ENCODE measurements at regions not wholly inside any gene's neighbourhood (a gene's known extent, or its start where the extent isn't known, plus 50 kb on each side); places are given as distances from the start of the nearest gene placed in this dataset.

DNA sequence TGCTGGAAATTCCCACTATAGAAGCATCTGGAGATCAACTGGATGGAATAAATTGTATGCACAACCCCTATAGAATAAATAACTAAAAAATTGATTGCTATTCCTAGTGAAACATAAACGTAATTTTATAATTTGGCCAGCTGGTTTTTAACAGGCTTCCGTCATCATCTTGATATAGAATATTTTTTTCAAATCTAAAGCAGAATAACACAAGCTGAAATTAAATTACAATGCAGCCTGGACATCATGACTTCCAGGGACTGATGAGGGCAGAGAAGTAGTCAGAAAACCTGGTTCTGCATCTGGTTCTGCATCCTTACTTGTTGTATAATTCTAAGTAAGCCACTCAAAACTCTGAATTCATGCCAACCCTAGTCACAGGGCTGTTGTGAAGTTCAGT lies 146.1 kb downstream of the MEX3B start:
- H3K79me2 ChIP-seq (ENCODE audit: control insufficient read depth, insufficient read depth, low read length): no peaks in the 10 kb centered on the region
- no TSS peak for BruUV-seq (replicated peaks)
- intact Hi-C loops (cut with micrococcal nuclease): no loop called here
- no peak overlapping the region for H3K27ac ChIP-seq (ENCODE audit: extremely low read depth, low read depth, low read length)
- no peaks in the 10 kb centered on the region for H3K9me1 ChIP-seq (ENCODE audit: control insufficient read depth, insufficient read depth, low read length)
- in situ Hi-C loops (cut with MboI): no loop called here
- no peaks in the 10 kb centered on the region for H4K20me1 ChIP-seq (replicated peaks; ENCODE audit: control insufficient read depth, insufficient read depth, low read length)
- ChIA-PET CTCF (ENCODE audit: low intra/inter-chr PET ratio) (no interaction called here), POLR2A (interaction anchor here (1.9 kb wide), 1 partner anchor 12 kb away, joined by 5 read pairs; no protein-coding TSS in a partner anchor)
- no peak overlapping the region for H3K4me2 ChIP-seq (ENCODE audit: insufficient read depth, low read length)
- WGBS (ENCODE audit: insufficient coverage, low coverage, missing lambda C conversion rate): 30% methylated on average over 2 of the region's 2 CpGs
- H3K9me3 ChIP-seq (replicated peaks; ENCODE audit: control insufficient read depth, insufficient read depth, low read depth, low read length): no peaks in the 10 kb centered on the region
- no peak overlapping the region for H3K9ac ChIP-seq (ENCODE audit: insufficient read depth in 1 of 2, low read depth in 2 of 2, low read length in 2 of 2)
- FAIRE-seq (no peak), ATAC-seq (no peak), DNase-seq (ENCODE audit: extremely low read depth in 1 of 4, low spot score in 3 of 4) (no peak)
- no peaks in the 10 kb centered on the region; a peak in 1 of 5 replicates for H3K4me1 ChIP-seq (replicated peaks in 1 of 2; ENCODE audit: control insufficient read depth in 2 of 2, insufficient read depth in 2 of 2, low read length in 2 of 2)
- H3K4me3 ChIP-seq: no peak overlapping the region
- H3K36me3 ChIP-seq (ENCODE audit: control insufficient read depth, insufficient read depth, low read length): no peaks in the 10 kb centered on the region
- no peak overlapping the region for H2AFZ ChIP-seq (ENCODE audit: low read depth, low read length)
- no peaks in the 10 kb centered on the region; a peak in 2 of 5 replicates for H3K27me3 ChIP-seq (ENCODE audit: control insufficient read depth in 2 of 2, insufficient read depth in 2 of 2, low read length in 2 of 2)
- TF ChIP-seq, protein P1, sequence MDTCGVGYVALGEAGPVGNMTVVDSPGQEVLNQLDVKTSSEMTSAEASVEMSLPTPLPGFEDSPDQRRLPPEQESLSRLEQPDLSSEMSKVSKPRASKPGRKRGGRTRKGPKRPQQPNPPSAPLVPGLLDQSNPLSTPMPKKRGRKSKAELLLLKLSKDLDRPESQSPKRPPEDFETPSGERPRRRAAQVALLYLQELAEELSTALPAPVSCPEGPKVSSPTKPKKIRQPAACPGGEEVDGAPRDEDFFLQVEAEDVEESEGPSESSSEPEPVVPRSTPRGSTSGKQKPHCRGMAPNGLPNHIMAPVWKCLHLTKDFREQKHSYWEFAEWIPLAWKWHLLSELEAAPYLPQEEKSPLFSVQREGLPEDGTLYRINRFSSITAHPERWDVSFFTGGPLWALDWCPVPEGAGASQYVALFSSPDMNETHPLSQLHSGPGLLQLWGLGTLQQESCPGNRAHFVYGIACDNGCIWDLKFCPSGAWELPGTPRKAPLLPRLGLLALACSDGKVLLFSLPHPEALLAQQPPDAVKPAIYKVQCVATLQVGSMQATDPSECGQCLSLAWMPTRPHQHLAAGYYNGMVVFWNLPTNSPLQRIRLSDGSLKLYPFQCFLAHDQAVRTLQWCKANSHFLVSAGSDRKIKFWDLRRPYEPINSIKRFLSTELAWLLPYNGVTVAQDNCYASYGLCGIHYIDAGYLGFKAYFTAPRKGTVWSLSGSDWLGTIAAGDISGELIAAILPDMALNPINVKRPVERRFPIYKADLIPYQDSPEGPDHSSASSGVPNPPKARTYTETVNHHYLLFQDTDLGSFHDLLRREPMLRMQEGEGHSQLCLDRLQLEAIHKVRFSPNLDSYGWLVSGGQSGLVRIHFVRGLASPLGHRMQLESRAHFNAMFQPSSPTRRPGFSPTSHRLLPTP (IDR thresholded peaks at IDR 0.05; ENCODE audit: borderline replicate concordance, extremely low read depth, insufficient read length): no peak
- TF ChIP-seq, protein P2, sequence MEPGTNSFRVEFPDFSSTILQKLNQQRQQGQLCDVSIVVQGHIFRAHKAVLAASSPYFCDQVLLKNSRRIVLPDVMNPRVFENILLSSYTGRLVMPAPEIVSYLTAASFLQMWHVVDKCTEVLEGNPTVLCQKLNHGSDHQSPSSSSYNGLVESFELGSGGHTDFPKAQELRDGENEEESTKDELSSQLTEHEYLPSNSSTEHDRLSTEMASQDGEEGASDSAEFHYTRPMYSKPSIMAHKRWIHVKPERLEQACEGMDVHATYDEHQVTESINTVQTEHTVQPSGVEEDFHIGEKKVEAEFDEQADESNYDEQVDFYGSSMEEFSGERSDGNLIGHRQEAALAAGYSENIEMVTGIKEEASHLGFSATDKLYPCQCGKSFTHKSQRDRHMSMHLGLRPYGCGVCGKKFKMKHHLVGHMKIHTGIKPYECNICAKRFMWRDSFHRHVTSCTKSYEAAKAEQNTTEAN (CRISPR knock-in tag; IDR thresholded peaks at IDR 0.05): no peak
- TF ChIP-seq, protein P3, sequence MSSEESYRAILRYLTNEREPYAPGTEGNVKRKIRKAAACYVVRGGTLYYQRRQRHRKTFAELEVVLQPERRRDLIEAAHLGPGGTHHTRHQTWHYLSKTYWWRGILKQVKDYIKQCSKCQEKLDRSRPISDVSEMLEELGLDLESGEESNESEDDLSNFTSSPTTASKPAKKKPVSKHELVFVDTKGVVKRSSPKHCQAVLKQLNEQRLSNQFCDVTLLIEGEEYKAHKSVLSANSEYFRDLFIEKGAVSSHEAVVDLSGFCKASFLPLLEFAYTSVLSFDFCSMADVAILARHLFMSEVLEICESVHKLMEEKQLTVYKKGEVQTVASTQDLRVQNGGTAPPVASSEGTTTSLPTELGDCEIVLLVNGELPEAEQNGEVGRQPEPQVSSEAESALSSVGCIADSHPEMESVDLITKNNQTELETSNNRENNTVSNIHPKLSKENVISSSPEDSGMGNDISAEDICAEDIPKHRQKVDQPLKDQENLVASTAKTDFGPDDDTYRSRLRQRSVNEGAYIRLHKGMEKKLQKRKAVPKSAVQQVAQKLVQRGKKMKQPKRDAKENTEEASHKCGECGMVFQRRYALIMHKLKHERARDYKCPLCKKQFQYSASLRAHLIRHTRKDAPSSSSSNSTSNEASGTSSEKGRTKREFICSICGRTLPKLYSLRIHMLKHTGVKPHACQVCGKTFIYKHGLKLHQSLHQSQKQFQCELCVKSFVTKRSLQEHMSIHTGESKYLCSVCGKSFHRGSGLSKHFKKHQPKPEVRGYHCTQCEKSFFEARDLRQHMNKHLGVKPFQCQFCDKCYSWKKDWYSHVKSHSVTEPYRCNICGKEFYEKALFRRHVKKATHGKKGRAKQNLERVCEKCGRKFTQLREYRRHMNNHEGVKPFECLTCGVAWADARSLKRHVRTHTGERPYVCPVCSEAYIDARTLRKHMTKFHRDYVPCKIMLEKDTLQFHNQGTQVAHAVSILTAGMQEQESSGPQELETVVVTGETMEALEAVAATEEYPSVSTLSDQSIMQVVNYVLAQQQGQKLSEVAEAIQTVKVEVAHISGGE (CRISPR knock-in tag; IDR thresholded peaks at IDR 0.05): no peak
- TF ChIP-seq POLR2A (conservative IDR thresholded peaks at IDR 0.05) (no peak), KDM2B (CRISPR knock-in tag; IDR thresholded peaks at IDR 0.05) (no peak), ZNF282 (CRISPR knock-in tag; IDR thresholded peaks at IDR 0.05) (no peak), TAF1 (IDR thresholded peaks at IDR 0.05; ENCODE audit: control insufficient read depth, extremely low read depth, insufficient read depth, low read length, severe bottlenecking) (no peak), MCM3 (IDR thresholded peaks at IDR 0.05) (no peak), MTA1 (IDR thresholded peaks at IDR 0.05; ENCODE audit: borderline replicate concordance) (no peak), BMI1 (IDR thresholded peaks at IDR 0.05; ENCODE audit: low read length) (no peak), PRMT5 (CRISPR knock-in tag; IDR thresholded peaks at IDR 0.05) (no peak), ZNF668 (CRISPR knock-in tag; IDR thresholded peaks at IDR 0.05) (no peak)
